Ovary (tissue), 7 donors: ENCODE measurements at regions not wholly inside any gene's neighbourhood (a gene's known extent, or its start where the extent isn't known, plus 50 kb on each side); places are given as distances from the start of the nearest gene placed in this dataset.

ENCODE experiments used
- DNase-seq, 5 donors: peaks; one replicate each; pipeline ENCODE4 v3.0.0-alpha.2; 2019 to 2020
- H3K27ac ChIP-seq, 2 donors: fragments of 200-600 bp; one replicate each; pipeline versions ENCODE4 v1.5.1 to v1.8.0; 2019 to 2022
- H3K27me3 ChIP-seq: fragments of 200-600 bp; one replicate; pipeline ENCODE4 v1.8.0; 2022
- H3K36me3 ChIP-seq: fragments of 200-600 bp; sonication (generic); one replicate; pipeline ENCODE4 v1.5.1; 2019
- H3K4me1 ChIP-seq: one replicate; pipeline ENCODE4 v1.8.1; 2013; ENCODE audit warnings: mild to moderate bottlenecking, moderate library complexity; ENCODE audit not compliant: insufficient read depth
- H3K4me3 ChIP-seq: fragments of 200-600 bp; sonication (generic); one replicate; pipeline ENCODE4 v1.5.1; 2017
- H3K9me3 ChIP-seq, 2 donors: fragments of 200-600 bp in 1 of 2; sonication (generic) in 1 of 2; one replicate each; pipeline versions ENCODE4 v1.5.1 to v1.8.1; 2013 to 2019; ENCODE audit warnings: mild to moderate bottlenecking in 1 of 2, moderate library complexity in 1 of 2
- CTCF ChIP-seq, 3 donors: fragments of 450-650 bp in 2 of 3; fragments of 200-600 bp in 1 of 3; IDR thresholded peaks; one replicate each; pipeline versions ENCODE4 v1.5.1 to v1.8.0; 2016 to 2022; ENCODE audit warnings: antibody characterized with exemption in 3 of 3, mild to moderate bottlenecking in 1 of 3
- EP300 ChIP-seq: sonication (generic); formaldehyde crosslinking; IDR thresholded peaks from one replicate; pipeline ENCODE4 v1.6.1; 2017; ENCODE audit warnings: antibody characterized with exemption
- POLR2A ChIP-seq: fragments of 450-650 bp; IDR thresholded peaks from one replicate; pipeline ENCODE4 v1.6.1; 2017; ENCODE audit warnings: antibody characterized with exemption, mild to moderate bottlenecking, moderate library complexity
- WGBS, 3 donors: extraction: QIAGEN DNeasy Blood & Tissue Kit in 1 of 3; methylation state at CpG; one replicate each; pipeline versions ENCODE4 v1.1.5 to v1.1.7; 2013 to 2017; 5-methylcytosine and 5-hydroxymethylcytosine counted together
- intact Hi-C, 4 donors: fragments of 100-400 bp; cut with DNase I; formaldehyde crosslinking; loops; one replicate each; pipeline versions ENCODE4 v1.11.0 to v1.15.1; 2022 to 2023
- donor health status: DM: no; HTN: no; CAD: no; lungs with moderate emphysema.
- donor health status: DM: no; HTN: no; CAD: no.
- donor health status: Bipolar disorder and iron deficiency.
- donor health status: DM: no; HTN: no; CAD: no.
- donor health status: DM: yes; HTN: yes; CAD: no.

- 79 to 85% (median 83%) methylated on average over 13 of the region's 13 CpGs for whole genome bisulfite sequencing, 3 donors
- Histone ChIP-seq H3K27me3 (no peaks in the 10 kb centered on the region), H3K36me3 (no peaks in the 10 kb centered on the region), H3K4me1 (no peaks in the 10 kb centered on the region), H3K27ac (no peak overlapping the region), H3K4me3 (no peak overlapping the region), H3K9me3 (no peaks in the 10 kb centered on the region)
- no peak for DNase-seq
- intact Hi-C loops, result no loop called here
- TF ChIP-seq POLR2A (no peak), EP300 (no peak), CTCF (IDR thresholded peaks at IDR 0.05) (no peak)
Measured at GRCh38 chr12:66885115-66885875, 206.4 kb upstream of the GRIP1 start.

- intact Hi-C loops, result no loop called here
- TF ChIP-seq CTCF (IDR thresholded peaks at IDR 0.05) (no peak), POLR2A (no peak)
- DNase-seq, result no peak
- 20 to 37% (median 23%) methylated on average over 8 of the region's 8 CpGs for WGBS, 3 donors
- Histone ChIP-seq H3K9me3 (no peaks in the 10 kb centered on the region), H3K27me3 (no peaks in the 10 kb centered on the region), H3K27ac (no peak overlapping the region), H3K36me3 (no peaks in the 10 kb centered on the region), H3K4me3 (no peak overlapping the region), H3K4me1 (no peaks in the 10 kb centered on the region)
Measured at GRCh38 chr12:66896797-66897196, 217.9 kb upstream of the GRIP1 start.

- no peaks in the 10 kb centered on the region for H3K36me3 ChIP-seq
- no peak for TF ChIP-seq EP300
- no peak for TF ChIP-seq CTCF (IDR thresholded peaks at IDR 0.05)
- TF ChIP-seq POLR2A, result no peak
- no peaks in the 10 kb centered on the region for H3K4me1 ChIP-seq
- no peaks in the 10 kb centered on the region for H3K9me3 ChIP-seq
- no peak overlapping the region for H3K4me3 ChIP-seq
- intact Hi-C loops, result no loop called here
- no peak for DNase-seq
- no peaks in the 10 kb centered on the region for H3K27me3 ChIP-seq
- 89 to 91% (median 90%) methylated on average over 3 of the region's 3 CpGs for WGBS, 3 donors
- H3K27ac ChIP-seq, result no peak overlapping the region
Measured at GRCh38 chr12:66898700-66899469, 220.0 kb upstream of the GRIP1 start.

GRCh38 chr12:66899588-66899987, 220.7 kb upstream of the GRIP1 start:
- no peaks in the 10 kb centered on the region for H3K36me3 ChIP-seq
- H3K4me3 ChIP-seq, result no peak overlapping the region
- intact Hi-C loops, result no loop called here
- H3K27me3 ChIP-seq, result no peaks in the 10 kb centered on the region
- TF ChIP-seq POLR2A (no peak), CTCF (IDR thresholded peaks at IDR 0.05) (no peak), EP300 (no peak)
- DNase-seq, result no peak
- no peaks in the 10 kb centered on the region for H3K9me3 ChIP-seq
- H3K27ac ChIP-seq, result no peak overlapping the region
- no peaks in the 10 kb centered on the region for H3K4me1 ChIP-seq
